Astrocyte (in vitro differentiated cells and primary cell): ENCODE measurements at regions not wholly inside any gene's neighbourhood (a gene's known extent, or its start where the extent isn't known, plus 50 kb on each side); places are given as distances from the start of the nearest gene placed in this dataset.
"Not testable (repeated sequence)": the region's sequence is repeated elsewhere in the genome, so short reads cannot be mapped to it uniquely, and the experiment has no call there.

ENCODE experiments used
- DNase-seq: peaks from one replicate; pipeline ENCODE4 v3.0.0-alpha.2; 2010; ENCODE audit warnings: low read depth
- FAIRE-seq: peaks from 2 replicates; lab custom pipeline; 2011; peaks lifted over from hg19 to GRCh38; lab: Jason Lieb, UNC
- H2AFZ ChIP-seq: 2 replicates; pipeline ENCODE4 v1.6.0; 2012; ENCODE audit warnings: low read depth, low read length, inconsistent platforms
- H3K27ac ChIP-seq: 2 replicates; pipeline ENCODE4 v1.5.1; 2011; ENCODE audit warnings: low read depth, low read length, inconsistent platforms
- H3K27me3 ChIP-seq: 2 replicates; pipeline ENCODE4 v1.6.0; 2011; ENCODE audit warnings: low read length, inconsistent platforms; ENCODE audit not compliant: insufficient read depth
- H3K36me3 ChIP-seq: 2 replicates; pipeline ENCODE4 v1.5.1; 2011; ENCODE audit warnings: low read length, inconsistent platforms; ENCODE audit not compliant: insufficient read depth
- H3K4me1 ChIP-seq: 2 replicates; pipeline ENCODE4 v1.5.1; 2011; ENCODE audit warnings: low read length, inconsistent platforms; ENCODE audit not compliant: insufficient read depth
- H3K4me2 ChIP-seq: 2 replicates; pipeline ENCODE4 v1.6.0; 2012; ENCODE audit warnings: low read length, inconsistent platforms
- H3K4me3 ChIP-seq: 2 replicates; pipeline ENCODE4 v1.5.1; 2011; ENCODE audit warnings: low read depth, mild to moderate bottlenecking, low read length, inconsistent platforms; ENCODE audit not compliant: insufficient read depth
- H3K79me2 ChIP-seq: 2 replicates; pipeline ENCODE4 v1.6.0; 2012; ENCODE audit warnings: mild to moderate bottlenecking, low read length, inconsistent platforms; ENCODE audit not compliant: insufficient read depth
- H3K9ac ChIP-seq: 2 replicates; pipeline ENCODE4 v1.6.0; 2012; ENCODE audit warnings: mild to moderate bottlenecking, low read length, inconsistent platforms
- H3K9me3 ChIP-seq: 2 replicates; pipeline ENCODE4 v1.5.1; 2012; ENCODE audit warnings: low read depth, mild to moderate bottlenecking, low read length, inconsistent platforms; ENCODE audit not compliant: insufficient read depth
- H4K20me1 ChIP-seq: 2 replicates; pipeline ENCODE4 v1.6.0; 2012; ENCODE audit warnings: low read length, inconsistent platforms; ENCODE audit not compliant: insufficient read depth
- H3K27ac Mint-ChIP-seq: one replicate; pipeline ENCODE4 v1.8.0; 2021; ENCODE audit warnings: mild to moderate bottlenecking, mixed read lengths; ENCODE audit not compliant: unreplicated experiment
- H3K27me3 Mint-ChIP-seq: one replicate; pipeline ENCODE4 v1.8.0; 2021; ENCODE audit warnings: low read depth, mixed read lengths; ENCODE audit not compliant: unreplicated experiment
- H3K36me3 Mint-ChIP-seq: one replicate; pipeline ENCODE4 v1.8.0; 2021; ENCODE audit warnings: low read depth, mixed read lengths; ENCODE audit not compliant: unreplicated experiment
- H3K4me1 Mint-ChIP-seq: one replicate; pipeline ENCODE4 v1.8.0; 2021; ENCODE audit warnings: low read depth, mixed read lengths; ENCODE audit not compliant: unreplicated experiment
- H3K4me3 Mint-ChIP-seq: one replicate; pipeline ENCODE4 v1.8.0; 2021; ENCODE audit warnings: mild to moderate bottlenecking, moderate library complexity, mixed read lengths; ENCODE audit not compliant: unreplicated experiment
- H3K9me3 Mint-ChIP-seq: one replicate; pipeline ENCODE4 v1.8.0; 2021; ENCODE audit warnings: mild to moderate bottlenecking, mixed read lengths; ENCODE audit not compliant: unreplicated experiment
- EZH2 ChIP-seq: IDR thresholded peaks from 2 replicates; pipeline ENCODE4 v1.6.1; 2012; ENCODE audit warnings: mild to moderate bottlenecking, low read length, inconsistent platforms; ENCODE audit not compliant: insufficient read depth
- TF ChIP-seq, protein P1 (sequence below): IDR thresholded peaks from 2 replicates; pipeline ENCODE4 v1.5.1; 2011; ENCODE audit warnings: low read depth, mild to moderate bottlenecking, inconsistent platforms, low read length, moderate library complexity; ENCODE audit not compliant: insufficient read depth

DNA sequence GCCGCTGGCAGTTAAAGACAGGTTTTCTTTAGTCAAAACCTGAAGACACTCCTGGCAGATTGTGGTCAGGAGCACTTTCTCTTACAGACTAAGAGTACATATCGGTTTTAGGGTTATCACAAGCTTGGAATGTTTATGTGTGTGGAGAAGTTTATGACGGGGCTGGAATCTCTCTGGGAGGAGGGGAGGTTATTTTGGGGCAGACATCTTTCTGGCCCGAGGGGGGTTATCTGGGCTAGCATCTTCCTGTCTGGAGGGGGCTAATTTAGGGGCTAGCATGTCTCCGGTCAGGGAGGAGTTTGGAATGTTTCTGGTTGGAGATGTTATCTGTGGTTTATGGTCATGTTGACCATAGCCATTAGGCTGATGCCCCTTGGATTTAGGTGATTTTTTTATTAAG, 141.2 kb upstream of the KIF5B start:
- FAIRE-seq, result no peak
- Histone ChIP-seq H3K27me3 (no peaks in the 10 kb centered on the region), H3K4me2 (no peak overlapping the region), H3K36me3 (no peaks in the 10 kb centered on the region), H3K27ac (no peak overlapping the region), H3K4me1 (no peaks in the 10 kb centered on the region), H2AFZ (no peak overlapping the region), H4K20me1 (no peaks in the 10 kb centered on the region), H3K79me2 (no peaks in the 10 kb centered on the region), H3K9ac (no peak overlapping the region), H3K4me3 (no peak overlapping the region), H3K9me3 (no peaks in the 10 kb centered on the region)
- no peak overlapping the region for H3K27ac Mint-ChIP-seq
- TF ChIP-seq EZH2, result no peak
- TF ChIP-seq, protein P1, sequence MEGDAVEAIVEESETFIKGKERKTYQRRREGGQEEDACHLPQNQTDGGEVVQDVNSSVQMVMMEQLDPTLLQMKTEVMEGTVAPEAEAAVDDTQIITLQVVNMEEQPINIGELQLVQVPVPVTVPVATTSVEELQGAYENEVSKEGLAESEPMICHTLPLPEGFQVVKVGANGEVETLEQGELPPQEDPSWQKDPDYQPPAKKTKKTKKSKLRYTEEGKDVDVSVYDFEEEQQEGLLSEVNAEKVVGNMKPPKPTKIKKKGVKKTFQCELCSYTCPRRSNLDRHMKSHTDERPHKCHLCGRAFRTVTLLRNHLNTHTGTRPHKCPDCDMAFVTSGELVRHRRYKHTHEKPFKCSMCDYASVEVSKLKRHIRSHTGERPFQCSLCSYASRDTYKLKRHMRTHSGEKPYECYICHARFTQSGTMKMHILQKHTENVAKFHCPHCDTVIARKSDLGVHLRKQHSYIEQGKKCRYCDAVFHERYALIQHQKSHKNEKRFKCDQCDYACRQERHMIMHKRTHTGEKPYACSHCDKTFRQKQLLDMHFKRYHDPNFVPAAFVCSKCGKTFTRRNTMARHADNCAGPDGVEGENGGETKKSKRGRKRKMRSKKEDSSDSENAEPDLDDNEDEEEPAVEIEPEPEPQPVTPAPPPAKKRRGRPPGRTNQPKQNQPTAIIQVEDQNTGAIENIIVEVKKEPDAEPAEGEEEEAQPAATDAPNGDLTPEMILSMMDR, result no peak
- no peaks in the 10 kb centered on the region for H3K36me3 Mint-ChIP-seq
- peak; percentile 44 for DNase-seq
- no peak overlapping the region for H3K4me3 Mint-ChIP-seq
- no peaks in the 10 kb centered on the region for H3K27me3 Mint-ChIP-seq
- no peaks in the 10 kb centered on the region for H3K9me3 Mint-ChIP-seq
- peaks cover 4% of the 10 kb centered on the region for H3K4me1 Mint-ChIP-seq

DNA sequence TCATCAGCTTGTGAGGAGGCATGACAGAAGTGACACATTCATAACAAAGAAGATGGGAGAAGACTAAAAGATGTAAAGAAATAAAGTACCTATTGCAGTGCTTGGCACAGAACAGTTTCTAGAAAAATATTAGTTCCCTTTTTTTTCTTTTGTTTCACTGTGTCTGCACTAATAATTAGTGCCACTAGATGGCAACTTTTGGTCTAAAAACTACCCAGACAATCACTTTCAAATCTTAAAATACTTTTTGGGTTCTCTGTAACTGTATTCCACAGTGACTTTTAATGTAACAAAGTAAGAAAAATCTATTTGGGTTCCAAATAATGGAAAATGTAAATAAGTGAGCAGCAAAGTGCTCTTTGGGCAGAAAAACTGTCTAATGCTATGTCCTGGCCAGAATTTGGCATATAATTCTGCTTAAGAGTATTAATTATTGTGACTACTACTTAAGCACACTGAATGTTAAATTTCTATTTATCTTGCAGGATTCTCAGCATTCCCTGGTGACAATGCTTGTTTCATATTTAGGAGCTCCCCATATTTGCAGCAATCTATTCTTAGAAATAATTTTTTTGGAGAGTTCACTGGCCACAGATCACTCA, 134.8 kb upstream of the KIF5B start:
- H3K27ac Mint-ChIP-seq, result no peak overlapping the region
- Histone ChIP-seq H3K9me3 (no peaks in the 10 kb centered on the region), H3K27me3 (no peaks in the 10 kb centered on the region), H3K9ac (no peak overlapping the region), H4K20me1 (no peaks in the 10 kb centered on the region), H3K4me1 (no peaks in the 10 kb centered on the region), H3K79me2 (no peaks in the 10 kb centered on the region), H3K4me2 (no peak overlapping the region), H3K36me3 (no peaks in the 10 kb centered on the region), H3K27ac (no peak overlapping the region), H2AFZ (no peak overlapping the region), H3K4me3 (no peak overlapping the region)
- no peak for TF ChIP-seq EZH2
- TF ChIP-seq, protein P1, result peak; percentile 85
- no peak overlapping the region for H3K4me3 Mint-ChIP-seq
- H3K9me3 Mint-ChIP-seq, result peaks cover 1% of the 10 kb centered on the region
- FAIRE-seq (no peak), DNase-seq (no peak)
- H3K36me3 Mint-ChIP-seq, result no peaks in the 10 kb centered on the region
- no peaks in the 10 kb centered on the region for H3K27me3 Mint-ChIP-seq
- H3K4me1 Mint-ChIP-seq, result peaks cover 2% of the 10 kb centered on the region

DNA sequence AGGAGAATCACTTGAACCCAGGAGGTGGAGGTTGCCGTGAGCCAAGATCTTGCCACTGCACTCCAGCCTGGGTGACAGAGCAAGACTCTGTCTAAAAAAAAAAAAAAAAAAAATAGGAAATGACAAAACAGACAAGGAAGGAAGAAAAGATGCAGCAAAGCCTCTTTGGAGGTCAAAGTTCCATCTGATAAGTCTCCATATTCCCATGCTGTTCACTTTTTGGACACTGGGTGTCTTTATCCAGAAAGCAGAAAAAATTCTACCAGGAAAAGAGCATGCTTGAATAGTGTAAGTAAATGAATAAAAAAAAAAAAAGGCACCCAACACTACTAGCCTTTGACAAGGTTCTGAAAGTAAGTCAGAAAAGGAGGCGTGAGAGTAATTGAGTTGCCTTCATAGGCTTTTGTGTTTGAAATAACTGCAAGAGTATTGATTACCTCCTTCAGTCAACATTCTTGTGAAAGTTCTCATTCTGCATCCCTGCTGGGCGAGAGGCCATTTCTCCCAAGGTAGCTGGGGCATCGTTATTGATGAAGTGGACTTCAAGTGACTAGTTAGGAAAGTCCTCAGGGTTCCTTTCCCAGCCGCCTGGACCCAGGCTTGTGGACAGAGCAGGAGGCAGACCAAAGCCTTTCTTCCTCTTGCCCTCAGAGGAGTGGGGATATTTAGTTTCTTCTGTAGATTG, 133.3 kb upstream of the KIF5B start:
- H3K9me3 Mint-ChIP-seq, result peaks cover 1% of the 10 kb centered on the region
- no peak overlapping the region for H3K4me3 ChIP-seq
- H3K4me1 ChIP-seq, result no peaks in the 10 kb centered on the region
- H3K27ac Mint-ChIP-seq, result no peak overlapping the region
- no peaks in the 10 kb centered on the region for H3K9me3 ChIP-seq
- H3K4me2 ChIP-seq, result no peak overlapping the region
- no peaks in the 10 kb centered on the region for H4K20me1 ChIP-seq
- H3K36me3 ChIP-seq, result no peaks in the 10 kb centered on the region
- H3K4me1 Mint-ChIP-seq, result peaks cover 2% of the 10 kb centered on the region
- no peaks in the 10 kb centered on the region for H3K79me2 ChIP-seq
- H3K36me3 Mint-ChIP-seq, result no peaks in the 10 kb centered on the region
- DNase-seq, result peak; percentile 12
- H3K27ac ChIP-seq, result no peak overlapping the region
- TF ChIP-seq, protein P1, result peak; percentile 22
- TF ChIP-seq EZH2, result no peak
- H2AFZ ChIP-seq, result no peak overlapping the region
- no peaks in the 10 kb centered on the region for H3K27me3 ChIP-seq
- no peaks in the 10 kb centered on the region for H3K27me3 Mint-ChIP-seq
- no peak overlapping the region for H3K9ac ChIP-seq
- no peak overlapping the region for H3K4me3 Mint-ChIP-seq
- FAIRE-seq, result no peak

DNA sequence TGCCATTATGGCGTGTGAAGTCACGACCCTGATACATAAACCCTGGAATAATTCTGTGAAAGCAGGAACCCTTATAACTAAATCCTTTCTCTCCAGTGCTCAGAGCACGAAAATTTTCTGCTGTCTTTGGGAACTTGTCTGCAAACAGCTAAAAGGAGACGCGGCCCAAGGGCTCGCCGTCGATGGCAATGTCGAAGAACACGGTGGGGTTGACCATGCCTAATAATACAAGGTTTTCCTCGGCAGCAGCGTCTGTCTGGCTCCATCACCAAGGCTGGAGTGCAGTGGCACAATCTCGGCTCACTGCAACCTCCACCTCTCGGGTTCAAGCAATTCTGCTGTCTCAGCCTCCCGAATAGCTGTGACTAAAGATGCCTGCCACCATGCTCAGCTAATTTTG, 132.4 kb upstream of the KIF5B start:
- not testable (repeated sequence) for H3K36me3 Mint-ChIP-seq, H3K27me3 ChIP-seq, H3K79me2 ChIP-seq, H3K27ac ChIP-seq, H3K27me3 Mint-ChIP-seq, H3K9ac ChIP-seq, H4K20me1 ChIP-seq, H3K27ac Mint-ChIP-seq, H3K9me3 Mint-ChIP-seq, H3K36me3 ChIP-seq, H3K4me2 ChIP-seq, H3K4me3 Mint-ChIP-seq, H2AFZ ChIP-seq, H3K4me1 ChIP-seq, H3K9me3 ChIP-seq, DNase-seq, FAIRE-seq, H3K4me1 Mint-ChIP-seq, H3K4me3 ChIP-seq
